DOHH2 (cell line): ENCODE measurements at regions not wholly inside any gene's neighbourhood (a gene's known extent, or its start where the extent isn't known, plus 50 kb on each side); places are given as distances from the start of the nearest gene placed in this dataset.

Source experiments
- H3F3A ChIP-seq: fragments of 200-600 bp; sonication (generic), shearing (Covaris generic); 2 replicates; pipeline ENCODE4 v1.6.0; 2016; ENCODE audit warnings: antibody characterized with exemption, mild to moderate bottlenecking; ENCODE audit not compliant: control insufficient read depth, insufficient read depth
- H3K27ac ChIP-seq: fragments of 200-600 bp; sonication (generic); 2 replicates; pipeline ENCODE4 v1.5.1; 2014; ENCODE audit warnings: low read depth, mild to moderate bottlenecking, low read length, moderate library complexity
- H3K27me3 ChIP-seq: fragments of 200-600 bp; sonication (generic); 2 replicates; pipeline ENCODE4 v1.6.1; 2014; ENCODE audit warnings: mild to moderate bottlenecking, low read length, mixed read lengths; ENCODE audit not compliant: control insufficient read depth
- H3K36me3 ChIP-seq: fragments of 200-600 bp; sonication (generic); 2 replicates; pipeline ENCODE4 v1.6.1; 2014; ENCODE audit warnings: mild to moderate bottlenecking, low read length, moderate library complexity, mixed read lengths; ENCODE audit not compliant: control insufficient read depth
- H3K4me1 ChIP-seq: fragments of 200-600 bp; sonication (generic); 2 replicates; pipeline ENCODE4 v1.6.1; 2014; ENCODE audit warnings: mild to moderate bottlenecking, low read length, mixed read lengths; ENCODE audit not compliant: control insufficient read depth
- H3K4me2 ChIP-seq: fragments of 200-600 bp; sonication (generic); 2 replicates; pipeline ENCODE4 v1.6.0; 2014; ENCODE audit warnings: mild to moderate bottlenecking, low read length, moderate library complexity
- H3K4me3 ChIP-seq: fragments of 200-600 bp; sonication (generic); 2 replicates; pipeline ENCODE4 v1.5.1; 2014; ENCODE audit warnings: mild to moderate bottlenecking, low read length, mixed read lengths
- H3K79me2 ChIP-seq: fragments of 200-600 bp; sonication (generic); 2 replicates; pipeline ENCODE4 v1.6.1; 2014; ENCODE audit warnings: mild to moderate bottlenecking, low read length, mixed read lengths; ENCODE audit not compliant: control insufficient read depth
- H3K9me2 ChIP-seq: fragments of 200-600 bp; sonication (generic); replicated peaks from 2 replicates; pipeline ENCODE4 v1.6.1; 2014; ENCODE audit warnings: mild to moderate bottlenecking, low read length, mixed read lengths; ENCODE audit not compliant: control insufficient read depth
- H3K9me3 ChIP-seq: fragments of 200-600 bp; sonication (generic); 2 replicates; pipeline ENCODE4 v1.6.1; 2014; ENCODE audit warnings: antibody characterized with exemption, low read length, mixed read lengths; ENCODE audit not compliant: control insufficient read depth, insufficient read depth
- H4K20me1 ChIP-seq: fragments of 200-600 bp; sonication (generic); 2 replicates; pipeline ENCODE4 v1.6.0; 2014; ENCODE audit warnings: low read depth, mild to moderate bottlenecking, antibody characterized with exemption, low read length, moderate library complexity; ENCODE audit not compliant: control insufficient read depth, insufficient read depth
- CTCF ChIP-seq: fragments of 200-600 bp; sonication (generic); IDR thresholded peaks from one replicate; pipeline ENCODE4 v1.5.1; 2014; ENCODE audit warnings: antibody characterized with exemption, mild to moderate bottlenecking, low read depth, low read length; ENCODE audit not compliant: poor library complexity, severe bottlenecking
- EZH2phosphoT487 ChIP-seq: fragments of 200-600 bp; sonication (generic); IDR thresholded peaks from 2 replicates; pipeline ENCODE4 v1.6.1; 2017; ENCODE audit warnings: borderline replicate concordance, mild to moderate bottlenecking, antibody characterized with exemption, low read length, moderate library complexity, mixed read lengths

DNA sequence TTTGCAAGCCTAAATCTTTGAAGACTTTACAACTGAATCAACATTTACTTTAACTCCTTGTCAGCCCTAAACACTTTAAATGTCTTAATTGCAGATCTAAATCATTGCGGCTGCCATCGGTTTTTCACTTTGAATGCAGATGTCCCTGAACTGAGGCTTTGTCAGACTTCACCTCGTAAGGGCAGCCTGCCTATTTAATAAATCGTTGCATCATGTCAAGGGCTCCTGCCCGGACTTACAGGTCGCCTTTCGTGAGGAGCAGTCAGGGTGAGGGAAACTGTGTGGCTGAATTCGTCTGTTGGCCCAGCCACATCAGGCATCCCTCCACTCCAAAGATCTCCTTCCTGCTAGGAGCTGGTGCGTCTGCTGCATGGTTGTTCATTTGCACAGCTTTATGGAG lies 368.2 kb upstream of the NPVF start:
- Histone ChIP-seq H3K36me3 (no peaks in the 10 kb centered on the region), H3K4me3 (no peak overlapping the region), H3K27ac (no peak overlapping the region), H3K27me3 (0 out of 2 replicates have a peak, but pooled peaks cover 15% of the 10 kb centered on the region), H3K79me2 (no peaks in the 10 kb centered on the region), H4K20me1 (no peaks in the 10 kb centered on the region), H3K4me1 (no peaks in the 10 kb centered on the region), H3F3A (no peaks in the 10 kb centered on the region), H3K4me2 (no peak overlapping the region), H3K9me2 (no peaks in the 10 kb centered on the region), H3K9me3 (no peaks in the 10 kb centered on the region)
- TF ChIP-seq EZH2phosphoT487 (no peak), CTCF (no peak)

DNA sequence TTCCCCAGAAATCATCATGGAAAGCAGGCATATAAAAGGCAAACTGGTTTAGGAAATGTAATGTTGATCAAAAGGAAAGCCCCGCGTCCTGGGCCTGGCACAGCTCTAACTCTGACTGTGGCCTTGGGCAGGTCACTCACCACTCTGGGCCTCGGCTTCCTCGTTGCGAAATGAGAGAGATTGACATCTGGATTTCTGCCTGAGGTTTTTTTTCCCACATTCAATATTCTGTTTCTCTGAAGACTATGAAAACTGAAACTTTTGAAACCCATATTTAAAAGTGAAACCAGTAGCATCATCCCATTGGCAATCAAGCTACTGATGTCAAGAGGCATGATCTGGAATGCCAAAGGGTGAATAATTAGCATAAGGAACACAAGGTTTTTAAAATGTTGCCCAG lies 369.7 kb upstream of the NPVF start:
- no peak overlapping the region for H3K4me3 ChIP-seq
- H3F3A ChIP-seq: no peaks in the 10 kb centered on the region
- no peaks in the 10 kb centered on the region for H4K20me1 ChIP-seq
- TF ChIP-seq CTCF (no peak), EZH2phosphoT487 (no peak)
- 0 out of 2 replicates have a peak, but pooled peaks cover 12% of the 10 kb centered on the region for H3K27me3 ChIP-seq
- H3K4me2 ChIP-seq: no peak overlapping the region
- no peaks in the 10 kb centered on the region for H3K9me3 ChIP-seq
- H3K36me3 ChIP-seq: no peaks in the 10 kb centered on the region
- no peak overlapping the region for H3K27ac ChIP-seq
- H3K79me2 ChIP-seq: no peaks in the 10 kb centered on the region
- no peaks in the 10 kb centered on the region for H3K9me2 ChIP-seq
- no peaks in the 10 kb centered on the region for H3K4me1 ChIP-seq

- 0 out of 2 replicates have a peak, but pooled peaks cover 8% of the 10 kb centered on the region for H3K27me3 ChIP-seq
- no peaks in the 10 kb centered on the region for H3K36me3 ChIP-seq
- H3K4me2 ChIP-seq: no peak overlapping the region
- H3K9me3 ChIP-seq: no peaks in the 10 kb centered on the region
- no peaks in the 10 kb centered on the region for H4K20me1 ChIP-seq
- no peaks in the 10 kb centered on the region for H3K4me1 ChIP-seq
- no peak overlapping the region for H3K4me3 ChIP-seq
- H3F3A ChIP-seq: no peaks in the 10 kb centered on the region
- no peak overlapping the region for H3K27ac ChIP-seq
- no peaks in the 10 kb centered on the region for H3K9me2 ChIP-seq
- H3K79me2 ChIP-seq: no peaks in the 10 kb centered on the region
- no peak for TF ChIP-seq CTCF
- TF ChIP-seq EZH2phosphoT487: no peak
Measured at GRCh38 chr7:25598765-25599164, 370.5 kb upstream of the NPVF start.
